Ishikawa (cell line): ENCODE measurements at regions not wholly inside any gene's neighbourhood (a gene's known extent, or its start where the extent isn't known, plus 50 kb on each side); places are given as distances from the start of the nearest gene placed in this dataset.

Experiments used
- CEBPB ChIP-seq: IDR thresholded peaks from 2 replicates; pipeline ENCODE4 v1.6.1; 2012
- CREB1 ChIP-seq: IDR thresholded peaks from 2 replicates; pipeline ENCODE4 v1.6.1; 2012; ENCODE audit warnings: low read depth
- EGR1 ChIP-seq: IDR thresholded peaks from 2 replicates; pipeline ENCODE4 v1.6.1; 2012
- EP300 ChIP-seq: IDR thresholded peaks from 2 replicates; pipeline ENCODE4 v1.6.1; 2012; ENCODE audit warnings: borderline replicate concordance
- FOXM1 ChIP-seq: IDR thresholded peaks from 2 replicates; pipeline ENCODE4 v1.6.1; 2012; ENCODE audit warnings: low read depth, borderline replicate concordance
- NFIC ChIP-seq: IDR thresholded peaks from 2 replicates; pipeline ENCODE4 v1.6.1; 2012
- RAD21 ChIP-seq: IDR thresholded peaks from 2 replicates; pipeline ENCODE4 v1.6.1; 2012; ENCODE audit warnings: low read depth
- TAF1 ChIP-seq: IDR thresholded peaks from 2 replicates; pipeline ENCODE4 v1.6.1; 2012; ENCODE audit warnings: low read depth, mild to moderate bottlenecking
- TCF12 ChIP-seq: IDR thresholded peaks from 2 replicates; pipeline ENCODE4 v1.6.1; 2012; ENCODE audit warnings: low read depth
- TEAD4 ChIP-seq: IDR thresholded peaks from 2 replicates; pipeline ENCODE4 v1.6.1; 2012
- YY1 ChIP-seq: IDR thresholded peaks from 2 replicates; pipeline ENCODE4 v1.6.1; 2012; ENCODE audit warnings: low read depth
- ZBTB7A ChIP-seq: IDR thresholded peaks from 2 replicates; pipeline ENCODE4 v1.6.1; 2012; ENCODE audit warnings: low read depth
- TF ChIP-seq, protein P1 (sequence below): IDR thresholded peaks from 2 replicates; pipeline ENCODE4 v1.6.1; 2012
- TF ChIP-seq, protein P2 (sequence below): IDR thresholded peaks from 2 replicates; pipeline ENCODE4 v1.6.1; 2012
- TF ChIP-seq, protein P3 (sequence below): IDR thresholded peaks from 2 replicates; pipeline ENCODE4 v1.6.1; 2012; ENCODE audit warnings: low read depth, mild to moderate bottlenecking

DNA sequence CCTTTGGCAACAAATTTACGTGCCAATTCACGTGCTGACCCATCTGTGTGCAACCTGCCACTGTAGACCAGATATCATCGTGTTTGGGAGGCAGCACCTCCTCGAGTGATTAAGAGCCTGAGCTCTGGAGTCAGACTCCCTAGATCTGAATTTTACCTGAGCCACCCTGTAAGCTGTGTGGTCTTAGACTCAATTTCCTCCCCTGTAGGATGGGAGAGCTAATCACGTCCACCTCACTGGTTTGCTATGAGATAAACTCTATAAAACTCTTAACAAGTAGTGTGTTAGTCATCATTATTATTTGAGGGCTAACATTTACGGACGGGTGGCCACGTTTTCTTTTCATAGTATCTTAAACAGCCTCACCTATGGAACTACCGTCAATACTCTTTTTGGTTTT is 220.0 kb upstream of the ADAMTSL1 start:
- no peak for TF ChIP-seq NFIC
- TF ChIP-seq, protein P1, sequence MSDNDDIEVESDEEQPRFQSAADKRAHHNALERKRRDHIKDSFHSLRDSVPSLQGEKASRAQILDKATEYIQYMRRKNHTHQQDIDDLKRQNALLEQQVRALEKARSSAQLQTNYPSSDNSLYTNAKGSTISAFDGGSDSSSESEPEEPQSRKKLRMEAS, result no peak
- TF ChIP-seq TCF12, result no peak
- no peak for TF ChIP-seq TEAD4
- no peak for TF ChIP-seq YY1
- no peak for TF ChIP-seq EP300
- TF ChIP-seq, protein P2, sequence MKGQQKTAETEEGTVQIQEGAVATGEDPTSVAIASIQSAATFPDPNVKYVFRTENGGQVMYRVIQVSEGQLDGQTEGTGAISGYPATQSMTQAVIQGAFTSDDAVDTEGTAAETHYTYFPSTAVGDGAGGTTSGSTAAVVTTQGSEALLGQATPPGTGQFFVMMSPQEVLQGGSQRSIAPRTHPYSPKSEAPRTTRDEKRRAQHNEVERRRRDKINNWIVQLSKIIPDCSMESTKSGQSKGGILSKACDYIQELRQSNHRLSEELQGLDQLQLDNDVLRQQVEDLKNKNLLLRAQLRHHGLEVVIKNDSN, result no peak
- no peak for TF ChIP-seq CEBPB

GRCh38 chr9:18255158-18255629 is 218.8 kb upstream of the ADAMTSL1 start:
- TF ChIP-seq, protein P1, result no peak
- peak; percentile 80 for TF ChIP-seq RAD21

- TF ChIP-seq TEAD4 (no peak), TCF12 (no peak), TAF1 (no peak), FOXM1 (no peak), CEBPB (no peak), YY1 (no peak), CREB1 (no peak)
- TF ChIP-seq, protein P1, result no peak
- TF ChIP-seq, protein P3, sequence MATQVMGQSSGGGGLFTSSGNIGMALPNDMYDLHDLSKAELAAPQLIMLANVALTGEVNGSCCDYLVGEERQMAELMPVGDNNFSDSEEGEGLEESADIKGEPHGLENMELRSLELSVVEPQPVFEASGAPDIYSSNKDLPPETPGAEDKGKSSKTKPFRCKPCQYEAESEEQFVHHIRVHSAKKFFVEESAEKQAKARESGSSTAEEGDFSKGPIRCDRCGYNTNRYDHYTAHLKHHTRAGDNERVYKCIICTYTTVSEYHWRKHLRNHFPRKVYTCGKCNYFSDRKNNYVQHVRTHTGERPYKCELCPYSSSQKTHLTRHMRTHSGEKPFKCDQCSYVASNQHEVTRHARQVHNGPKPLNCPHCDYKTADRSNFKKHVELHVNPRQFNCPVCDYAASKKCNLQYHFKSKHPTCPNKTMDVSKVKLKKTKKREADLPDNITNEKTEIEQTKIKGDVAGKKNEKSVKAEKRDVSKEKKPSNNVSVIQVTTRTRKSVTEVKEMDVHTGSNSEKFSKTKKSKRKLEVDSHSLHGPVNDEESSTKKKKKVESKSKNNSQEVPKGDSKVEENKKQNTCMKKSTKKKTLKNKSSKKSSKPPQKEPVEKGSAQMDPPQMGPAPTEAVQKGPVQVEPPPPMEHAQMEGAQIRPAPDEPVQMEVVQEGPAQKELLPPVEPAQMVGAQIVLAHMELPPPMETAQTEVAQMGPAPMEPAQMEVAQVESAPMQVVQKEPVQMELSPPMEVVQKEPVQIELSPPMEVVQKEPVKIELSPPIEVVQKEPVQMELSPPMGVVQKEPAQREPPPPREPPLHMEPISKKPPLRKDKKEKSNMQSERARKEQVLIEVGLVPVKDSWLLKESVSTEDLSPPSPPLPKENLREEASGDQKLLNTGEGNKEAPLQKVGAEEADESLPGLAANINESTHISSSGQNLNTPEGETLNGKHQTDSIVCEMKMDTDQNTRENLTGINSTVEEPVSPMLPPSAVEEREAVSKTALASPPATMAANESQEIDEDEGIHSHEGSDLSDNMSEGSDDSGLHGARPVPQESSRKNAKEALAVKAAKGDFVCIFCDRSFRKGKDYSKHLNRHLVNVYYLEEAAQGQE, result no peak
Observed at GRCh38 chr9:18255747-18256146, 218.2 kb upstream of the ADAMTSL1 start.

DNA sequence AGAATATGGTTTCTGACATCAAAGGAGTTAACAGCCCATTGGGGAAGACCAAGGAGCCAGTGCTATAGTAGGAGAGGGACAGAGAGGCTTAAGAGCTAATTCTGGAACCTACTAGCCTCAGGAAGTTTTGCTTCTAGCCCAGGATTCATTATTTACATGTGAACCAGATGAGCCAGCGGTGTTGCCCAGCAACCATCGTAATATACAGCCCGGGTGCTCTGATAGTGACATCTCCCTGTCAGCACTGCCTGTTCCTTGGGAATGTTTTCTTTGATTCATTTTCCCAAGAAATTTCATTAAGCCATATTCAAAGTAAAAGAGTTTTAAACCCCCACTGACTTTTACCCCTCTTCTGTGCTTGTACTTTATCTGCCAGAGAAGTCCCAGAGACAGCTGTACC is 217.4 kb upstream of the ADAMTSL1 start:
- no peak for TF ChIP-seq EP300
- TF ChIP-seq EGR1, result no peak
- TF ChIP-seq CEBPB, result no peak
- TF ChIP-seq TCF12, result no peak
- no peak for TF ChIP-seq FOXM1
- TF ChIP-seq, protein P3, result no peak
- no peak for TF ChIP-seq TEAD4
- no peak for TF ChIP-seq NFIC
- TF ChIP-seq, protein P1, result no peak

GRCh38 chr9:18260521-18260920 is 213.4 kb upstream of the ADAMTSL1 start:
- no peak for TF ChIP-seq CREB1
- TF ChIP-seq, protein P1, result no peak
- no peak for TF ChIP-seq FOXM1
- no peak for TF ChIP-seq ZBTB7A
- TF ChIP-seq NFIC, result no peak
- no peak for TF ChIP-seq EP300
- no peak for TF ChIP-seq EGR1
- TF ChIP-seq, protein P2, result no peak
- TF ChIP-seq, protein P3, result no peak
- TF ChIP-seq RAD21, result no peak
- no peak for TF ChIP-seq YY1
- TF ChIP-seq TAF1, result no peak
- TF ChIP-seq TCF12, result no peak
- no peak for TF ChIP-seq CEBPB
- no peak for TF ChIP-seq TEAD4
